Tibial nerve (tissue), 4 donors: ENCODE measurements at regions not wholly inside any gene's neighbourhood (a gene's known extent, or its start where the extent isn't known, plus 50 kb on each side); places are given as distances from the start of the nearest gene placed in this dataset.

Source experiments
- DNase-seq, 2 donors: peaks; one replicate each; pipeline ENCODE4 v3.0.0-alpha.2; 2019; ENCODE audit warnings: low spot score in 2 of 2
- H3K27ac ChIP-seq, 4 donors: fragments of 200-600 bp; sonication (generic) in 3 of 4; one replicate each; pipeline ENCODE4 v1.5.1; 2017 to 2019; ENCODE audit warnings: mild to moderate bottlenecking in 1 of 4
- H3K27me3 ChIP-seq, 2 donors: fragments of 200-600 bp; sonication (generic) in 1 of 2; one replicate each; pipeline versions ENCODE4 v1.5.1 to v1.6.0; 2017 to 2019
- H3K36me3 ChIP-seq, 3 donors: fragments of 200-600 bp; sonication (generic); one replicate each; pipeline ENCODE4 v1.5.1; 2018 to 2019
- H3K4me1 ChIP-seq, 4 donors: fragments of 200-600 bp; sonication (generic) in 3 of 4; one replicate each; pipeline ENCODE4 v1.5.1; 2017 to 2019
- H3K4me3 ChIP-seq, 4 donors: fragments of 200-600 bp; sonication (generic) in 3 of 4; one replicate each; pipeline ENCODE4 v1.5.1; 2017 to 2019; ENCODE audit warnings: mild to moderate bottlenecking in 1 of 4, moderate library complexity in 1 of 4
- H3K9me3 ChIP-seq, 4 donors: fragments of 200-600 bp; sonication (generic) in 3 of 4; one replicate each; pipeline ENCODE4 v1.5.1; 2017 to 2019
- EP300 ChIP-seq, 2 donors: sonication (generic); formaldehyde crosslinking; IDR thresholded peaks; one replicate each; pipeline ENCODE4 v1.6.1; 2017; ENCODE audit warnings: antibody characterized with exemption in 2 of 2, mild to moderate bottlenecking in 1 of 2
- POLR2A ChIP-seq, 2 donors: fragments of 450-650 bp; IDR thresholded peaks; one replicate each; pipeline ENCODE4 v1.6.1; 2017; ENCODE audit warnings: antibody characterized with exemption in 2 of 2, mild to moderate bottlenecking in 2 of 2, moderate library complexity in 2 of 2
- WGBS, 2 donors: methylation state at CpG; one replicate each; pipeline ENCODE4 v1.1.5; 2018; 5-methylcytosine and 5-hydroxymethylcytosine counted together
- TF ChIP-seq, protein P1 (sequence below), 5 experiments: fragments of 200-600 bp in 3 of 5; fragments of 450-650 bp in 2 of 5; sonication (generic) in 3 of 5; IDR thresholded peaks; one replicate each; pipeline ENCODE4 v1.5.1; 2016 to 2019; ENCODE audit warnings: antibody characterized with exemption in 5 of 5, mild to moderate bottlenecking in 3 of 5, moderate library complexity in 2 of 5

GRCh38 chr18:73556904-73557303 lies 590.7 kb downstream of the FBXO15 start:
- H3K36me3 ChIP-seq: no peaks in the 10 kb centered on the region
- TF ChIP-seq, protein P1, sequence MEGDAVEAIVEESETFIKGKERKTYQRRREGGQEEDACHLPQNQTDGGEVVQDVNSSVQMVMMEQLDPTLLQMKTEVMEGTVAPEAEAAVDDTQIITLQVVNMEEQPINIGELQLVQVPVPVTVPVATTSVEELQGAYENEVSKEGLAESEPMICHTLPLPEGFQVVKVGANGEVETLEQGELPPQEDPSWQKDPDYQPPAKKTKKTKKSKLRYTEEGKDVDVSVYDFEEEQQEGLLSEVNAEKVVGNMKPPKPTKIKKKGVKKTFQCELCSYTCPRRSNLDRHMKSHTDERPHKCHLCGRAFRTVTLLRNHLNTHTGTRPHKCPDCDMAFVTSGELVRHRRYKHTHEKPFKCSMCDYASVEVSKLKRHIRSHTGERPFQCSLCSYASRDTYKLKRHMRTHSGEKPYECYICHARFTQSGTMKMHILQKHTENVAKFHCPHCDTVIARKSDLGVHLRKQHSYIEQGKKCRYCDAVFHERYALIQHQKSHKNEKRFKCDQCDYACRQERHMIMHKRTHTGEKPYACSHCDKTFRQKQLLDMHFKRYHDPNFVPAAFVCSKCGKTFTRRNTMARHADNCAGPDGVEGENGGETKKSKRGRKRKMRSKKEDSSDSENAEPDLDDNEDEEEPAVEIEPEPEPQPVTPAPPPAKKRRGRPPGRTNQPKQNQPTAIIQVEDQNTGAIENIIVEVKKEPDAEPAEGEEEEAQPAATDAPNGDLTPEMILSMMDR (IDR thresholded peaks at IDR 0.05): no peak
- TF ChIP-seq POLR2A (IDR thresholded peaks at IDR 0.05): no peak
- no peaks in the 10 kb centered on the region for H3K4me1 ChIP-seq
- no peak for DNase-seq
- 71 to 78% methylated on average over 4 of the region's 4 CpGs for WGBS, 2 donors
- H3K27ac ChIP-seq: no peak overlapping the region
- no peaks in the 10 kb centered on the region for H3K27me3 ChIP-seq
- no peaks in the 10 kb centered on the region for H3K9me3 ChIP-seq
- no peak overlapping the region for H3K4me3 ChIP-seq

- Histone ChIP-seq H3K36me3 (no peaks in the 10 kb centered on the region), H3K9me3 (no peaks in the 10 kb centered on the region), H3K4me1 (no peaks in the 10 kb centered on the region), H3K27ac (no peak overlapping the region), H3K4me3 (no peak overlapping the region), H3K27me3 (no peaks in the 10 kb centered on the region)
- TF ChIP-seq EP300 (IDR thresholded peaks at IDR 0.05): no peak
- TF ChIP-seq POLR2A (IDR thresholded peaks at IDR 0.05): no peak
- TF ChIP-seq, protein P1 (IDR thresholded peaks at IDR 0.05): no peak
- no peak for DNase-seq
- WGBS, 2 donors: 64 to 68% methylated on average over 5 of the region's 5 CpGs
Measured at GRCh38 chr18:73552171-73552570, 595.5 kb downstream of the FBXO15 start.

DNA sequence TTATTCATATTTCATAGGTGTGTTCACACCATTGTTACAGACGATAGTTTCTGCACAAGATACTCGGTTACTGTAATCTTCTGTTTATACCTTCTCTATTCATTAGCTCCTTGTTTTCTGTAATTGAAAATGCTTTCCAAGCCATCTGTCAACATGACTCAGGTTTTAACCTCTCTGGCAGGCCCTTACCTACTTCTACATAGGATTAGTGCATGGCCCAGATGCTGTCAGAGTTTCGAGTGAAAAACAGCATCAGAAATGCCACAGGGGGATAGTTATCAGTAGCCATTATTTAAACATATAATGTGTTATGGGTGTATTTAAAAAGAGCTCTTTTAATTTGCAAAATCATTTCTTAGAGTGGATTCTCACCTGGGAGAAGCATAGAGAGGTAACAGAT lies 596.4 kb downstream of the FBXO15 start:
- TF ChIP-seq, protein P1 (IDR thresholded peaks at IDR 0.05): no peak
- no peak for TF ChIP-seq POLR2A (IDR thresholded peaks at IDR 0.05)
- no peak for TF ChIP-seq EP300 (IDR thresholded peaks at IDR 0.05)
- Histone ChIP-seq H3K27me3 (no peaks in the 10 kb centered on the region), H3K36me3 (no peaks in the 10 kb centered on the region), H3K9me3 (no peaks in the 10 kb centered on the region), H3K4me3 (no peak overlapping the region), H3K4me1 (no peaks in the 10 kb centered on the region), H3K27ac (no peak overlapping the region)
- WGBS, 2 donors: 77 to 82% methylated on average over 3 of the region's 3 CpGs
- DNase-seq: no peak

DNA sequence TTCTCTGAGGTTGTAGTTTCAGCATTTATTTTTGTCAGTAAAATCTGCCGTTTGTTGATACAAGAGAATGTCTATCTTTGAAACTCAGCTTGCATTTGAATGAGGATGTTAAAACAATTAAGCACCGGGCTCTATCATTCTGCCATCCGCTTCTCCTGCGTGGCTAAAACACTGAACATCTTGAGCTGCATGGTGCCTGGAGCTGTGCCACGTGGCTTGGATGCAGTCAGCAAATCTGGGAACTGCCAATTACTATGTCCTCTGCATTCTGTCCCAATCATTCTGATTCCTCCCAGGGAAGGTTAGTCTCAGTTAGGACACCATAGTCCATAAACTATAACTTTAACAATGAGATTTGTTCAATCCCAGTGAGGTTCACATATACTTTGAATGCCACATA lies 598.4 kb downstream of the FBXO15 start:
- DNase-seq: no peak
- H3K4me1 ChIP-seq: no peaks in the 10 kb centered on the region
- TF ChIP-seq, protein P1 (IDR thresholded peaks at IDR 0.05): no peak
- TF ChIP-seq EP300 (IDR thresholded peaks at IDR 0.05): no peak
- TF ChIP-seq POLR2A (IDR thresholded peaks at IDR 0.05): no peak
- H3K27ac ChIP-seq: no peak overlapping the region
- WGBS, 2 donors: 52% methylated on average over 5 of the region's 5 CpGs
- H3K27me3 ChIP-seq: no peaks in the 10 kb centered on the region
- H3K4me3 ChIP-seq: no peak overlapping the region
- H3K9me3 ChIP-seq: no peaks in the 10 kb centered on the region
- no peaks in the 10 kb centered on the region for H3K36me3 ChIP-seq

DNA sequence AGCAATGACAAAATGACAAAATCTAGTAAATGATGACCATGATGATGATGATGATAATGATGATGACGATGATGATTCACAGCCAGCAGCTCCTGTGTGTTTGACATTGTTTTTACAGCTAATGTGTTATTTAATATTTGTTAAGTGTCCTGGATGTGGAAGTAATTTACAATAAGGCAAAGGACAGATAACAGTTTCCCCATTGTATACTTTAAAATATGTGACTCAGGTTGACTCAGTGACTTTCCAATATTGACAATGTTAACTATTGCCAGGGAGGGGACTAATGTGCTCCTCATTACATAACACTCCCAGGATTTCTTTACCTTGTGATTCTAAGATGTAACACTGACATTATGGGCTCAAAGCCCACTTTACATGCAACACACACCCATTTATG lies 602.2 kb downstream of the FBXO15 start:
- 32 to 81% methylated on average over 1 of the region's 1 CpG for WGBS, 2 donors
- DNase-seq: no peak
- TF ChIP-seq EP300 (IDR thresholded peaks at IDR 0.05) (no peak), POLR2A (IDR thresholded peaks at IDR 0.05) (no peak)
- TF ChIP-seq, protein P1 (IDR thresholded peaks at IDR 0.05): no peak
- Histone ChIP-seq H3K27me3 (no peaks in the 10 kb centered on the region), H3K4me3 (no peak overlapping the region), H3K9me3 (no peaks in the 10 kb centered on the region), H3K27ac (no peak overlapping the region), H3K4me1 (no peaks in the 10 kb centered on the region), H3K36me3 (no peaks in the 10 kb centered on the region)
